ENCODE measurements at regions not wholly inside any gene's neighbourhood (a gene's known extent, or its start where the extent isn't known, plus 50 kb on each side); places are given as distances from the start of the nearest gene placed in this dataset.

- TF ChIP-seq CHD1 (IDR thresholded peaks at IDR 0.05; ENCODE audit: low read depth, low read length): no peak
- no peak for TF ChIP-seq POLR2A (IDR thresholded peaks at IDR 0.05; ENCODE audit: low read depth, low read length)
- no peak for TF ChIP-seq MXI1 (IDR thresholded peaks at IDR 0.05; ENCODE audit: borderline replicate concordance, low read depth, low read length)
- H3K4me2 ChIP-seq (ENCODE audit: low read depth, low read length): no peak overlapping the region; the same call in 1 of the 2 replicates
These were observed 278.0 kb upstream of the MGAT5 start for GRCh38 chr2:133975676-133976428.

More at GRCh38 chr2:133975676-133976428, 278.0 kb upstream of the MGAT5 start:
- Histone ChIP-seq H4K20me1 (ENCODE audit: insufficient read depth, low read length) (no peaks in the 10 kb centered on the region), H3K27ac (ENCODE audit: insufficient read depth, low read length) (peak overlapping the region; percentile 48; the same call in 1 of the 2 replicates), H3K18ac (ENCODE audit: low read depth, low read length) (peak overlapping the region; percentile 61), H2BK5ac (ENCODE audit: low read depth, low read length, poor library complexity, severe bottlenecking) (peak overlapping the region; percentile 63), H3K36me3 (ENCODE audit: control insufficient read depth, insufficient read depth, low read length) (no peaks in the 10 kb centered on the region), H3K23ac (ENCODE audit: low read depth, low read length) (no peak overlapping the region), H3K4ac (ENCODE audit: low read depth, low read length) (peak overlapping the region; percentile 74), H2AK5ac (ENCODE audit: low read depth, low read length) (peak overlapping the region; percentile 38; the same call in 1 of the 2 replicates), H4K91ac (ENCODE audit: insufficient read depth, low read depth, low read length) (peak overlapping the region; percentile 52; the same call in 1 of the 2 replicates), H3K4me3 (ENCODE audit: insufficient read depth, low read depth, low read length) (no peak overlapping the region), H3K9me3 (ENCODE audit: control insufficient read depth, insufficient read depth, low read length) (no peaks in the 10 kb centered on the region), H4K5ac (ENCODE audit: low read depth, low read length) (peak overlapping the region; percentile 49; the same call in 1 of the 2 replicates), H3K9me1 (ENCODE audit: insufficient read depth, low read length) (peaks cover 21% of the 10 kb centered on the region), H3K56ac (ENCODE audit: extremely low read depth, insufficient read depth, low read length) (no peak overlapping the region), H2BK120ac (ENCODE audit: low read depth, low read length) (peak overlapping the region; percentile 77), H3K14ac (replicated peaks; ENCODE audit: low read depth, low read length) (peak overlapping the region; percentile 73), H4K8ac (ENCODE audit: low read depth in 2 of 2, low read length in 2 of 2) (peak overlapping the region in 1 of 2 experiments; percentile 46; a peak in 1 of 4 replicates), H2AK9ac (replicated peaks; ENCODE audit: low read depth, low read length, poor library complexity) (peak overlapping the region; percentile 25), H2AFZ (replicated peaks; ENCODE audit: low read length, poor library complexity) (no peak overlapping the region), H2BK15ac (ENCODE audit: low read depth, low read length) (peak overlapping the region; percentile 27; the same call in 2 of the 3 replicates), H2BK20ac (ENCODE audit: low read depth, low read length) (peak overlapping the region; percentile 61), H3K9ac (ENCODE audit: low read depth, low read length) (no peak overlapping the region), H3K27me3 (ENCODE audit: control insufficient read depth, insufficient read depth, low read length) (no peaks in the 10 kb centered on the region), H3K79me1 (ENCODE audit: low read depth in 1 of 2, low read length in 2 of 2) (0 out of 4 replicates have a peak, but pooled peaks cover 0 to 4% of the 10 kb centered on the region in 2 experiments), H3K4me1 (ENCODE audit: control insufficient read depth, insufficient read depth, low read length) (peaks cover 32% of the 10 kb centered on the region)
- dilution Hi-C loops (cut with HindIII; ENCODE audit: low sequenced_read_pairs, unreplicated experiment): no loop called here
- WGBS, 2 experiments (ENCODE audit: extremely low coverage in 2 of 2, insufficient read length in 1 of 2): no CpG with 5 or more reads among the region's 2 CpGs
- ATAC-seq (ENCODE audit: low read depth) (peak; percentile 69), DNase-seq (peak; percentile 55)
- ChIA-PET POLR2A (ENCODE audit: unreplicated experiment) (no interaction called here), CTCF (no interaction called here)
- in situ Hi-C loops (cut with MboI; ENCODE audit: low sequenced_read_pairs): no loop called here
- BruUV-seq (replicated peaks): no TSS peak
- intact Hi-C loops (cut with micrococcal nuclease): no loop called here
